GM23338 (cell line): ENCODE measurements at regions not wholly inside any gene's neighbourhood (a gene's known extent, or its start where the extent isn't known, plus 50 kb on each side); places are given as distances from the start of the nearest gene placed in this dataset.
A peak's percentile ranks its signal among the peaks of the same experiment; 100 is the strongest.

Experiments
- ATAC-seq: fragments of 200-7000 bp; cut with Tn5 transposase; 3 replicates; pipeline ENCODE4 v1.9.1; 2020
- DNase-seq: peaks from one replicate; pipeline ENCODE4 v3.0.0-alpha.2; 2015; ENCODE audit warnings: low spot score
- H2AFZ ChIP-seq: fragments of 200-600 bp; sonication (generic); 2 replicates; pipeline ENCODE4 v1.8.0; 2016; ENCODE audit warnings: antibody characterized with exemption, mild to moderate bottlenecking, moderate library complexity
- H3F3A ChIP-seq: fragments of 200-600 bp; sonication (generic); replicated peaks from 2 replicates; pipeline ENCODE4 v1.8.0; 2017; ENCODE audit warnings: antibody characterized with exemption, mixed run types, low read depth
- H3K27ac ChIP-seq: fragments of 200-600 bp; sonication (generic); 2 replicates; pipeline ENCODE4 v1.6.1; 2016; ENCODE audit warnings: low read depth
- H3K27me3 ChIP-seq: fragments of 200-600 bp; sonication (generic); 2 replicates; pipeline ENCODE4 v1.8.0; 2016; ENCODE audit warnings: mild to moderate bottlenecking, mixed run types, moderate library complexity; ENCODE audit not compliant: insufficient read depth
- H3K36me3 ChIP-seq: fragments of 200-600 bp; sonication (generic); 2 replicates; pipeline ENCODE4 v1.8.0; 2016; ENCODE audit warnings: mild to moderate bottlenecking; ENCODE audit not compliant: insufficient read depth
- H3K4me1 ChIP-seq: fragments of 200-600 bp; sonication (generic); 2 replicates; pipeline ENCODE4 v1.8.0; 2016; ENCODE audit warnings: mild to moderate bottlenecking, moderate library complexity; ENCODE audit not compliant: insufficient read depth
- H3K4me2 ChIP-seq: fragments of 200-600 bp; sonication (generic); 2 replicates; pipeline ENCODE4 v1.7.1; 2017; ENCODE audit warnings: mixed run types
- H3K4me3 ChIP-seq: fragments of 200-600 bp; sonication (generic); 2 replicates; pipeline ENCODE4 v1.6.1; 2016; ENCODE audit warnings: mixed run types
- H3K79me2 ChIP-seq: fragments of 200-600 bp; sonication (generic); replicated peaks from 2 replicates; pipeline ENCODE4 v1.8.0; 2017; ENCODE audit warnings: mild to moderate bottlenecking; ENCODE audit not compliant: insufficient read depth
- H3K9me2 ChIP-seq: fragments of 200-600 bp; sonication (generic); 2 replicates; pipeline ENCODE4 v1.8.0; 2017; ENCODE audit not compliant: insufficient read depth
- H4K20me1 ChIP-seq: fragments of 200-600 bp; sonication (generic); replicated peaks from 2 replicates; pipeline ENCODE4 v1.8.0; 2017; ENCODE audit warnings: mild to moderate bottlenecking; ENCODE audit not compliant: insufficient read depth
- H3K27ac Mint-ChIP-seq: 2 replicates; pipeline ENCODE4 v1.8.0; 2020; ENCODE audit warnings: inconsistent platforms, mild to moderate bottlenecking, moderate library complexity, mixed read lengths
- H3K27me3 Mint-ChIP-seq: 3 replicates; pipeline ENCODE4 v1.8.0; 2022; ENCODE audit warnings: low read depth, mild to moderate bottlenecking, moderate library complexity, mixed read lengths, inconsistent platforms; ENCODE audit not compliant: insufficient read depth, poor library complexity
- H3K36me3 Mint-ChIP-seq: 3 replicates; pipeline ENCODE4 v1.8.0; 2021; ENCODE audit warnings: low read depth, mild to moderate bottlenecking, inconsistent platforms, moderate library complexity, mixed read lengths
- H3K4me1 Mint-ChIP-seq: 3 replicates; pipeline ENCODE4 v1.8.0; 2020; ENCODE audit warnings: mild to moderate bottlenecking, inconsistent platforms, mixed read lengths
- H3K4me3 Mint-ChIP-seq: 3 replicates; pipeline ENCODE4 v1.8.0; 2021; ENCODE audit warnings: moderate library complexity, mild to moderate bottlenecking, inconsistent platforms, mixed read lengths
- H3K9me3 Mint-ChIP-seq: 3 replicates; pipeline ENCODE4 v1.8.0; 2020; ENCODE audit warnings: moderate library complexity, mild to moderate bottlenecking, inconsistent platforms, mixed read lengths
- CREB1 ChIP-seq: fragments of 250-450 bp; sonication (Bioruptor Pico); IDR thresholded peaks from 2 replicates; pipeline ENCODE4 v1.5.0; 2020; ENCODE audit warnings: low read depth, mild to moderate bottlenecking, moderate library complexity
- CTCF ChIP-seq, 2 experiments: fragments of 200-600 bp in 1 of 2; sonication (generic) in 1 of 2; conservative IDR thresholded peaks; 2 replicates each; pipeline versions ENCODE4 v1.5.1 to v1.6.1; 2016 to 2017; ENCODE audit warnings: antibody characterized with exemption in 2 of 2, low read depth in 2 of 2, mild to moderate bottlenecking in 2 of 2, moderate library complexity in 1 of 2
- ETS1 ChIP-seq: IDR thresholded peaks from 2 replicates; pipeline ENCODE4 v1.6.1; 2016; ENCODE audit warnings: antibody characterized with exemption
- EZH2 ChIP-seq: fragments of 200-600 bp; sonication (generic); IDR thresholded peaks from one replicate; pipeline ENCODE4 v1.8.0; 2017; ENCODE audit warnings: antibody characterized with exemption, mild to moderate bottlenecking, low read depth; ENCODE audit not compliant: unreplicated experiment
- EZH2phosphoT487 ChIP-seq: fragments of 200-600 bp; sonication (generic); IDR thresholded peaks from one replicate; pipeline ENCODE4 v1.8.1; 2018; ENCODE audit warnings: antibody characterized with exemption; ENCODE audit not compliant: unreplicated experiment
- JUNB ChIP-seq: IDR thresholded peaks from one replicate; pipeline ENCODE4 v1.6.1; 2016; ENCODE audit warnings: antibody characterized with exemption; ENCODE audit not compliant: unreplicated experiment
- NANOG ChIP-seq: IDR thresholded peaks from 2 replicates; pipeline ENCODE4 v1.6.1; 2016; ENCODE audit warnings: antibody characterized with exemption, borderline replicate concordance
- POLR2AphosphoS5 ChIP-seq: IDR thresholded peaks from 2 replicates; pipeline ENCODE4 v1.6.1; 2016; ENCODE audit warnings: antibody characterized with exemption, low read depth
- REST ChIP-seq: IDR thresholded peaks from one replicate; pipeline ENCODE4 v1.6.1; 2018; ENCODE audit warnings: antibody characterized with exemption; ENCODE audit not compliant: unreplicated experiment
- STAT1 ChIP-seq: IDR thresholded peaks from one replicate; pipeline ENCODE4 v1.6.1; 2016; ENCODE audit warnings: antibody characterized with exemption; ENCODE audit not compliant: unreplicated experiment
- ZNF114 ChIP-seq: fragments of 250-450 bp; sonication (Bioruptor Pico); IDR thresholded peaks from 2 replicates; pipeline ENCODE4 v1.5.0; 2020; ENCODE audit warnings: mild to moderate bottlenecking, moderate library complexity
- ZNF331 ChIP-seq: fragments of 250-450 bp; sonication (Bioruptor Pico); IDR thresholded peaks from 2 replicates; pipeline ENCODE4 v1.5.0; 2020; ENCODE audit warnings: low read depth, mild to moderate bottlenecking, moderate library complexity
- ZNF462 ChIP-seq: fragments of 250-450 bp; sonication (Bioruptor Pico); IDR thresholded peaks from 2 replicates; pipeline ENCODE4 v1.5.0; 2020; ENCODE audit warnings: mild to moderate bottlenecking, moderate library complexity

- Histone ChIP-seq H3K4me2 (no peak overlapping the region), H3K4me1 (peaks cover 17% of the 10 kb centered on the region), H3K9me2 (peaks cover 9% of the 10 kb centered on the region; the same call in 1 of the 2 replicates), H2AFZ (peak overlapping the region; percentile 33; the same call in 1 of the 2 replicates), H3K79me2 (no peaks in the 10 kb centered on the region), H3F3A (no peaks in the 10 kb centered on the region), H4K20me1 (no peaks in the 10 kb centered on the region), H3K27ac (no peak overlapping the region), H3K27me3 (no peaks in the 10 kb centered on the region), H3K36me3 (no peaks in the 10 kb centered on the region), H3K4me3 (no peak overlapping the region)
- no peaks in the 10 kb centered on the region for H3K36me3 Mint-ChIP-seq
- ATAC-seq = peak; percentile 40
- TF ChIP-seq CREB1 (no peak), JUNB (no peak), NANOG (no peak), ZNF331 (CRISPR knock-in tag) (no peak), ETS1 (no peak), ZNF462 (no peak), STAT1 (no peak), EZH2phosphoT487 (no peak), CTCF (conservative IDR thresholded peaks at IDR 0.05; ENCODE audit: low read depth in 2 of 2) (no peak), ZNF114 (no peak), EZH2 (no peak), REST (no peak), POLR2AphosphoS5 (no peak)
- DNase-seq = no peak
- H3K9me3 Mint-ChIP-seq = no peaks in the 10 kb centered on the region
- H3K4me3 Mint-ChIP-seq = no peak overlapping the region
- H3K4me1 Mint-ChIP-seq = peaks cover 38% of the 10 kb centered on the region
- H3K27me3 Mint-ChIP-seq = peaks cover 2% of the 10 kb centered on the region
- peak overlapping the region; percentile 1 for H3K27ac Mint-ChIP-seq
Measured at GRCh38 chr13:33520468-33520839, 234.9 kb upstream of the STARD13 start.
